22Rv1 (cell line): ENCODE measurements at regions not wholly inside any gene's neighbourhood (a gene's known extent, or its start where the extent isn't known, plus 50 kb on each side); places are given as distances from the start of the nearest gene placed in this dataset.

ENCODE experiments used
- CTCF ChIP-seq: fragments of 450-650 bp; IDR thresholded peaks from 2 replicates; pipeline ENCODE4 v1.5.1; 2017; ENCODE audit warnings: mild to moderate bottlenecking
- ZFX ChIP-seq: fragments of 450-650 bp; IDR thresholded peaks from 2 replicates; pipeline ENCODE4 v1.6.1; 2017; ENCODE audit warnings: antibody characterized with exemption, borderline replicate concordance

- TF ChIP-seq CTCF (no peak), ZFX (no peak)
Observed at GRCh38 chr2:176976736-176977685, 235.6 kb upstream of the HNRNPA3 start.
